IMR-90 (cell line): ENCODE measurements at regions not wholly inside any gene's neighbourhood (a gene's known extent, or its start where the extent isn't known, plus 50 kb on each side); places are given as distances from the start of the nearest gene placed in this dataset.

Experiments used
- ATAC-seq: fragments of 200-7000 bp; cut with Tn5 transposase; 2 replicates; pipeline ENCODE4 v1.9.1; 2020; ENCODE audit warnings: low read depth, mild to moderate bottlenecking, moderate library complexity
- BruUV-seq: library from RNA; stranded (reverse); fragments of 400-500 nt; replicated peaks from 2 replicates; lab custom pipeline; 2021; lab: Mats Ljungman, UMichigan
- CTCF ChIA-PET: fragments of 300-600 bp; formaldehyde crosslinking; extraction: SDS; loops from one replicate; lab custom pipeline; 2021; ENCODE audit warnings: antibody characterized with exemption; lab: Yijun Ruan, JAX
- POLR2A ChIA-PET: fragments of 300-600 bp; sonication (Branson Sonifier 250); formaldehyde crosslinking; loops from one replicate; lab custom pipeline; 2022; ENCODE audit warnings: antibody characterized with exemption; ENCODE audit not compliant: unreplicated experiment; lab: Charles Lee
- DNase-seq: peaks from one replicate; pipeline ENCODE4 v3.0.0; 2013
- H2AFZ ChIP-seq: replicated peaks from 2 replicates; pipeline ENCODE3; 2013; ENCODE audit warnings: low read length, mild to moderate bottlenecking; ENCODE audit not compliant: poor library complexity
- H2AK5ac ChIP-seq: 2 replicates; pipeline ENCODE4 v1.6.1; 2013; ENCODE audit warnings: low read depth, low read length, inconsistent platforms
- H2AK9ac ChIP-seq: replicated peaks from 2 replicates; pipeline ENCODE3; 2013; ENCODE audit warnings: mild to moderate bottlenecking, low read depth, low read length, moderate library complexity; ENCODE audit not compliant: poor library complexity
- H2BK120ac ChIP-seq: 2 replicates; pipeline ENCODE4 v1.6.1; 2013; ENCODE audit warnings: low read depth, low read length, inconsistent platforms
- H2BK15ac ChIP-seq: 3 replicates; pipeline ENCODE4 v1.6.1; 2013; ENCODE audit warnings: low read depth, low read length, inconsistent platforms
- H2BK20ac ChIP-seq: 2 replicates; pipeline ENCODE4 v1.6.1; 2013; ENCODE audit warnings: low read depth, mild to moderate bottlenecking, inconsistent platforms, low read length, moderate library complexity
- H2BK5ac ChIP-seq: 2 replicates; pipeline ENCODE4 v1.6.1; 2013; ENCODE audit warnings: mild to moderate bottlenecking, low read depth, low read length, inconsistent platforms; ENCODE audit not compliant: poor library complexity, severe bottlenecking
- H3K14ac ChIP-seq: replicated peaks from 2 replicates; pipeline ENCODE4 v1.6.1; 2013; ENCODE audit warnings: low read depth, low read length, inconsistent platforms
- H3K18ac ChIP-seq: 2 replicates; pipeline ENCODE4 v1.6.1; 2013; ENCODE audit warnings: low read depth, low read length, control low read depth
- H3K23ac ChIP-seq: 2 replicates; pipeline ENCODE4 v1.6.1; 2013; ENCODE audit warnings: low read depth, low read length, inconsistent platforms
- H3K27ac ChIP-seq: 2 replicates; pipeline ENCODE4 v1.5.1; 2013; ENCODE audit warnings: mild to moderate bottlenecking, control low read depth, low read length; ENCODE audit not compliant: insufficient read depth
- H3K27me3 ChIP-seq: 2 replicates; pipeline ENCODE4 v1.6.1; 2013; ENCODE audit warnings: low read length; ENCODE audit not compliant: control insufficient read depth, insufficient read depth
- H3K36me3 ChIP-seq: 2 replicates; pipeline ENCODE4 v1.6.1; 2013; ENCODE audit warnings: low read length, mixed read lengths; ENCODE audit not compliant: control insufficient read depth, insufficient read depth
- H3K4ac ChIP-seq: 2 replicates; pipeline ENCODE4 v1.6.1; 2013; ENCODE audit warnings: low read depth, low read length, inconsistent platforms
- H3K4me1 ChIP-seq: 2 replicates; pipeline ENCODE4 v1.6.1; 2013; ENCODE audit warnings: low read length, mixed read lengths; ENCODE audit not compliant: control insufficient read depth, insufficient read depth
- H3K4me2 ChIP-seq: 2 replicates; pipeline ENCODE4 v1.6.1; 2013; ENCODE audit warnings: low read depth, mild to moderate bottlenecking, control low read depth, low read length, moderate library complexity
- H3K4me3 ChIP-seq: 2 replicates; pipeline ENCODE4 v1.5.1; 2013; ENCODE audit warnings: low read depth, mild to moderate bottlenecking, control low read depth, low read length, moderate library complexity; ENCODE audit not compliant: insufficient read depth
- H3K56ac ChIP-seq: 2 replicates; pipeline ENCODE4 v1.6.1; 2013; ENCODE audit warnings: low read length, inconsistent platforms; ENCODE audit not compliant: insufficient read depth; ENCODE audit errors: extremely low read depth
- H3K79me1 ChIP-seq, 2 experiments: 2 replicates each; pipeline ENCODE4 v1.6.1; 2013; ENCODE audit warnings: low read length in 2 of 2, inconsistent platforms in 1 of 2, low read depth in 1 of 2
- H3K9ac ChIP-seq: 2 replicates; pipeline ENCODE4 v1.6.1; 2013; ENCODE audit warnings: low read depth, low read length, control low read depth
- H3K9me1 ChIP-seq: 2 replicates; pipeline ENCODE4 v1.6.1; 2013; ENCODE audit warnings: low read length, inconsistent platforms; ENCODE audit not compliant: insufficient read depth
- H3K9me3 ChIP-seq: 2 replicates; pipeline ENCODE4 v1.6.1; 2013; ENCODE audit warnings: low read length; ENCODE audit not compliant: control insufficient read depth, insufficient read depth
- H4K20me1 ChIP-seq: 2 replicates; pipeline ENCODE4 v1.6.1; 2013; ENCODE audit warnings: low read length, inconsistent platforms; ENCODE audit not compliant: insufficient read depth
- H4K5ac ChIP-seq: 2 replicates; pipeline ENCODE4 v1.6.1; 2013; ENCODE audit warnings: mild to moderate bottlenecking, low read depth, low read length, control low read depth
- H4K8ac ChIP-seq, 2 experiments: 2 replicates each; pipeline ENCODE4 v1.6.1; 2013; ENCODE audit warnings: low read depth in 2 of 2, low read length in 2 of 2, control low read depth in 1 of 2, inconsistent platforms in 1 of 2
- H4K91ac ChIP-seq: 2 replicates; pipeline ENCODE4 v1.6.1; 2013; ENCODE audit warnings: low read depth, low read length, inconsistent platforms; ENCODE audit not compliant: insufficient read depth
- CEBPB ChIP-seq: IDR thresholded peaks from 2 replicates; pipeline ENCODE4 v1.6.1; 2012; ENCODE audit warnings: low read depth, low read length, improper control_type of control experiment
- CHD1 ChIP-seq: IDR thresholded peaks from 2 replicates; pipeline ENCODE4 v1.6.1; 2012; ENCODE audit warnings: low read depth, low read length, improper control_type of control experiment
- FOS ChIP-seq: fragments of 150-350 bp; IDR thresholded peaks from 2 replicates; pipeline ENCODE4 v1.6.1; 2016; ENCODE audit warnings: low read depth, low read length
- MAFK ChIP-seq: IDR thresholded peaks from 2 replicates; pipeline ENCODE4 v1.6.1; 2012; ENCODE audit warnings: low read depth, low read length, improper control_type of control experiment
- MAZ ChIP-seq: IDR thresholded peaks from 2 replicates; pipeline ENCODE4 v1.6.1; 2012; ENCODE audit warnings: low read depth, mild to moderate bottlenecking, low read length, improper control_type of control experiment, moderate library complexity, borderline replicate concordance
- MXI1 ChIP-seq: IDR thresholded peaks from 2 replicates; pipeline ENCODE4 v1.6.1; 2012; ENCODE audit warnings: low read depth, mild to moderate bottlenecking, low read length, moderate library complexity, borderline replicate concordance
- NFE2L2 ChIP-seq: fragments of 150-350 bp; IDR thresholded peaks from 2 replicates; pipeline ENCODE4 v1.6.1; 2016; ENCODE audit warnings: low read depth, mild to moderate bottlenecking, low read length
- RCOR1 ChIP-seq: IDR thresholded peaks from 2 replicates; pipeline ENCODE4 v1.6.1; 2012; ENCODE audit warnings: mild to moderate bottlenecking, low read length, improper control_type of control experiment; ENCODE audit not compliant: insufficient replicate concordance
- SMC3 ChIP-seq: fragments of 150-350 bp; IDR thresholded peaks from 2 replicates; pipeline ENCODE4 v1.6.1; 2016; ENCODE audit warnings: low read depth, mild to moderate bottlenecking, antibody characterized with exemption, low read length, moderate library complexity
- WGBS, 2 experiments: methylation state at CpG; one replicate each; pipeline versions ENCODE4 v1.1.5 to v1.1.7; 2013; ENCODE audit warnings: missing lambda C conversion rate in 2 of 2; ENCODE audit not compliant: insufficient read length in 1 of 2; ENCODE audit errors: extremely low coverage in 2 of 2; 5-methylcytosine and 5-hydroxymethylcytosine counted together
- dilution Hi-C: fragments of 300-500 bp; cut with HindIII; formaldehyde crosslinking; loops from one replicate; pipeline ENCODE4 v1.14.3; 2018; ENCODE audit warnings: low sequenced_read_pairs; ENCODE audit not compliant: unreplicated experiment
- in situ Hi-C: fragments of 300-500 bp; cut with MboI; formaldehyde crosslinking; loops from 3 replicates; pipeline ENCODE4 v1.14.3; 2019; ENCODE audit warnings: low sequenced_read_pairs, inconsistent platforms, mixed read lengths
- intact Hi-C: fragments of 100-400 bp; cut with micrococcal nuclease; formaldehyde crosslinking; loops from 2 replicates; pipeline ENCODE4 v1.10.0; 2022
- TF ChIP-seq, protein P1 (sequence below): conservative IDR thresholded peaks from 2 replicates; pipeline ENCODE4 v1.5.1; 2012; ENCODE audit warnings: mild to moderate bottlenecking, low read depth, low read length, improper control_type of control experiment

DNA sequence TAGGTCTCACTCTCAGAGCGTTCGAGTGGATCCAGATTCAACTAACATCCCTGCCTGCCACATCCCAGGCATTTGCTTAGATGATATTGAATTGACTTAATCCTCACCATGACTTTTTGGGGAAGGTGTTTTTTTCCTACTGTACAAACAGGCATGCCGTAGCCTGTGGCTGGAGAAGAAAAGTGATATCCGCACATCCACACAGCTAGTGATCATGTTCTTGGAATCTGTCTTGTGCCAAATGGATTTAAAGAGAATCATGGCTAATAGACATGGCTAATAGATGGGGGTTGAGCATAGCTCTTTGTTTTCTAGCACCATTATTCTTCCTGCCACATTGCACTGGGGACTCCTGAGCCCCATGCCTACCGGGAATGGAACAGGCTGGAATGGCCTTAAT lies 82.1 kb upstream of the THY1 start:
- Histone ChIP-seq H2BK20ac (no peak overlapping the region), H3K36me3 (no peaks in the 10 kb centered on the region), H3K56ac (no peak overlapping the region), H4K8ac (no peak overlapping the region), H2BK120ac (no peak overlapping the region), H2AK5ac (no peak overlapping the region), H3K27me3 (peaks cover 20% of the 10 kb centered on the region), H3K4me2 (no peak overlapping the region), H3K27ac (no peak overlapping the region), H4K5ac (no peak overlapping the region), H3K79me1 (no peaks in the 10 kb centered on the region), H3K14ac (no peak overlapping the region), H3K9me3 (0 out of 2 replicates have a peak, but pooled peaks cover 2% of the 10 kb centered on the region), H4K91ac (no peak overlapping the region), H2AK9ac (no peak overlapping the region), H3K9me1 (no peaks in the 10 kb centered on the region), H3K4me3 (no peak overlapping the region), H4K20me1 (no peaks in the 10 kb centered on the region), H3K4me1 (peaks cover 2% of the 10 kb centered on the region; the same call in 1 of the 2 replicates), H3K4ac (no peak overlapping the region), H2BK15ac (no peak overlapping the region), H2AFZ (no peak overlapping the region), H3K18ac (no peak overlapping the region), H3K9ac (no peak overlapping the region), H3K23ac (no peak overlapping the region), H2BK5ac (no peak overlapping the region)
- in situ Hi-C loops, result no loop called here
- TF ChIP-seq NFE2L2, result no peak
- no peak for TF ChIP-seq RCOR1
- TF ChIP-seq CHD1, result no peak
- no peak for TF ChIP-seq SMC3
- no peak for TF ChIP-seq MAZ
- TF ChIP-seq, protein P1, sequence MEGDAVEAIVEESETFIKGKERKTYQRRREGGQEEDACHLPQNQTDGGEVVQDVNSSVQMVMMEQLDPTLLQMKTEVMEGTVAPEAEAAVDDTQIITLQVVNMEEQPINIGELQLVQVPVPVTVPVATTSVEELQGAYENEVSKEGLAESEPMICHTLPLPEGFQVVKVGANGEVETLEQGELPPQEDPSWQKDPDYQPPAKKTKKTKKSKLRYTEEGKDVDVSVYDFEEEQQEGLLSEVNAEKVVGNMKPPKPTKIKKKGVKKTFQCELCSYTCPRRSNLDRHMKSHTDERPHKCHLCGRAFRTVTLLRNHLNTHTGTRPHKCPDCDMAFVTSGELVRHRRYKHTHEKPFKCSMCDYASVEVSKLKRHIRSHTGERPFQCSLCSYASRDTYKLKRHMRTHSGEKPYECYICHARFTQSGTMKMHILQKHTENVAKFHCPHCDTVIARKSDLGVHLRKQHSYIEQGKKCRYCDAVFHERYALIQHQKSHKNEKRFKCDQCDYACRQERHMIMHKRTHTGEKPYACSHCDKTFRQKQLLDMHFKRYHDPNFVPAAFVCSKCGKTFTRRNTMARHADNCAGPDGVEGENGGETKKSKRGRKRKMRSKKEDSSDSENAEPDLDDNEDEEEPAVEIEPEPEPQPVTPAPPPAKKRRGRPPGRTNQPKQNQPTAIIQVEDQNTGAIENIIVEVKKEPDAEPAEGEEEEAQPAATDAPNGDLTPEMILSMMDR, result no peak
- no peak for TF ChIP-seq MAFK
- TF ChIP-seq CEBPB, result no peak
- TF ChIP-seq MXI1, result no peak
- TF ChIP-seq FOS, result no peak
- ATAC-seq, result no peak
- ChIA-PET POLR2A (no interaction called here), CTCF (no interaction called here)
- intact Hi-C loops, result no loop called here
- no CpG with 5 or more reads among the region's 5 CpGs for WGBS, 2 experiments
- no peak for DNase-seq
- no TSS peak for BruUV-seq
- dilution Hi-C loops, result no loop called here
